ENCODE measurements at regions not wholly inside any gene's neighbourhood (a gene's known extent, or its start where the extent isn't known, plus 50 kb on each side); places are given as distances from the start of the nearest gene placed in this dataset.

- TF ChIP-seq CTCF (IDR thresholded peaks at IDR 0.05) (no peak), ZFX (IDR thresholded peaks at IDR 0.05; ENCODE audit: borderline replicate concordance) (no peak)
These were observed 154.3 kb downstream of the GOLIM4 start for GRCh38 chr3:167941234-167941995.
